ENCODE measurements at regions not wholly inside any gene's neighbourhood (a gene's known extent, or its start where the extent isn't known, plus 50 kb on each side); places are given as distances from the start of the nearest gene placed in this dataset.

GRCh38 chr4:45831692-45832091 lies 292.2 kb downstream of the GABRG1 start:
- DNase-seq (ENCODE audit: low read depth) = no peak
- no peak overlapping the region for H3K4me3 ChIP-seq (ENCODE audit: low read depth, low read length)

GRCh38 chr4:45803994-45804393 lies 319.9 kb downstream of the GABRG1 start:
- H3K4me3 ChIP-seq (ENCODE audit: low read depth, low read length) = no peak overlapping the region
- no peak for DNase-seq (ENCODE audit: low read depth)

- H3K4me3 ChIP-seq (ENCODE audit: low read depth, low read length) = no peak overlapping the region
- DNase-seq (ENCODE audit: low read depth) = no peak
These were observed 328.7 kb downstream of the GABRG1 start for GRCh38 chr4:45795135-45795534.

- no peak for DNase-seq (ENCODE audit: low read depth)
- no peak overlapping the region for H3K4me3 ChIP-seq (ENCODE audit: low read depth, low read length)
These were observed 345.3 kb downstream of the GABRG1 start for GRCh38 chr4:45778514-45778913.

- no peak for DNase-seq (ENCODE audit: low read depth)
- no peak overlapping the region for H3K4me3 ChIP-seq (ENCODE audit: low read depth, low read length)
These were observed 347.7 kb downstream of the GABRG1 start for GRCh38 chr4:45776146-45776545.

- no peak overlapping the region for H3K4me3 ChIP-seq (ENCODE audit: low read depth, low read length)
- no peak for DNase-seq (ENCODE audit: low read depth)
These were observed 352.9 kb downstream of the GABRG1 start for GRCh38 chr4:45770958-45771357.

- DNase-seq (ENCODE audit: low read depth) = no peak
- no peak overlapping the region for H3K4me3 ChIP-seq (ENCODE audit: low read depth, low read length)
These were observed 358.3 kb downstream of the GABRG1 start for GRCh38 chr4:45765521-45765920.

- no peak overlapping the region for H3K4me3 ChIP-seq (ENCODE audit: low read depth, low read length)
- DNase-seq (ENCODE audit: low read depth) = no peak
These were observed 371.9 kb downstream of the GABRG1 start for GRCh38 chr4:45751877-45752530.

GRCh38 chr4:45750721-45751120 lies 373.1 kb downstream of the GABRG1 start:
- H3K4me3 ChIP-seq (ENCODE audit: low read depth, low read length) = no peak overlapping the region
- DNase-seq (ENCODE audit: low read depth) = no peak

- no peak for DNase-seq (ENCODE audit: low read depth)
- no peak overlapping the region for H3K4me3 ChIP-seq (ENCODE audit: low read depth, low read length)
These were observed 378.1 kb downstream of the GABRG1 start for GRCh38 chr4:45745741-45746140.

GRCh38 chr4:45741897-45742296 lies 382.0 kb downstream of the GABRG1 start:
- DNase-seq (ENCODE audit: low read depth) = no peak
- H3K4me3 ChIP-seq (ENCODE audit: low read depth, low read length) = no peak overlapping the region

GRCh38 chr4:45732161-45732560 lies 391.7 kb downstream of the GABRG1 start:
- no peak for DNase-seq (ENCODE audit: low read depth)
- no peak overlapping the region for H3K4me3 ChIP-seq (ENCODE audit: low read depth, low read length)

GRCh38 chr4:45716093-45716492 lies 407.8 kb downstream of the GABRG1 start:
- no peak for DNase-seq (ENCODE audit: low read depth)
- no peak overlapping the region for H3K4me3 ChIP-seq (ENCODE audit: low read depth, low read length)

- H3K4me3 ChIP-seq (ENCODE audit: low read depth, low read length) = no peak overlapping the region
- no peak for DNase-seq (ENCODE audit: low read depth)
These were observed 409.9 kb downstream of the GABRG1 start for GRCh38 chr4:45713996-45714395.

- H3K4me3 ChIP-seq (ENCODE audit: low read depth, low read length) = no peak overlapping the region
- DNase-seq (ENCODE audit: low read depth) = no peak
These were observed 422.2 kb downstream of the GABRG1 start for GRCh38 chr4:45701621-45702020.

GRCh38 chr4:45693746-45694145 lies 430.1 kb downstream of the GABRG1 start:
- DNase-seq (ENCODE audit: low read depth) = no peak
- no peak overlapping the region for H3K4me3 ChIP-seq (ENCODE audit: low read depth, low read length)

- DNase-seq (ENCODE audit: low read depth) = no peak
These were observed 431.6 kb downstream of the GABRG1 start for GRCh38 chr4:45692131-45692735.

GRCh38 chr4:45688341-45688740 lies 435.5 kb downstream of the GABRG1 start:
- no peak overlapping the region for H3K4me3 ChIP-seq (ENCODE audit: low read depth, low read length)
- DNase-seq (ENCODE audit: low read depth) = no peak

More at GRCh38 chr4:45692131-45692735, 431.6 kb downstream of the GABRG1 start:
- no peak overlapping the region for H3K4me3 ChIP-seq (ENCODE audit: low read depth, low read length)

- DNase-seq (ENCODE audit: low read depth) = no peak
- H3K4me3 ChIP-seq (ENCODE audit: low read depth, low read length) = no peak overlapping the region
These were observed 444.4 kb downstream of the GABRG1 start for GRCh38 chr4:45679411-45679810.

- no peak overlapping the region for H3K4me3 ChIP-seq (ENCODE audit: low read depth, low read length)
- no peak for DNase-seq (ENCODE audit: low read depth)
These were observed 455.7 kb downstream of the GABRG1 start for GRCh38 chr4:45668128-45668527.

GRCh38 chr4:45663628-45664081 lies 460.2 kb downstream of the GABRG1 start:
- H3K4me3 ChIP-seq (ENCODE audit: low read depth, low read length) = no peak overlapping the region
- DNase-seq (ENCODE audit: low read depth) = no peak

Measured in skeletal muscle cell (primary cell).